CD4-positive, alpha-beta T cell treated with Interleukin-17A for 1 hour (primary cell): ENCODE measurements at regions not wholly inside any gene's neighbourhood (a gene's known extent, or its start where the extent isn't known, plus 50 kb on each side); places are given as distances from the start of the nearest gene placed in this dataset.

Experiments
- DNase-seq: peaks from one replicate; pipeline ENCODE4 v3.0.0-alpha.2; 2020

DNA sequence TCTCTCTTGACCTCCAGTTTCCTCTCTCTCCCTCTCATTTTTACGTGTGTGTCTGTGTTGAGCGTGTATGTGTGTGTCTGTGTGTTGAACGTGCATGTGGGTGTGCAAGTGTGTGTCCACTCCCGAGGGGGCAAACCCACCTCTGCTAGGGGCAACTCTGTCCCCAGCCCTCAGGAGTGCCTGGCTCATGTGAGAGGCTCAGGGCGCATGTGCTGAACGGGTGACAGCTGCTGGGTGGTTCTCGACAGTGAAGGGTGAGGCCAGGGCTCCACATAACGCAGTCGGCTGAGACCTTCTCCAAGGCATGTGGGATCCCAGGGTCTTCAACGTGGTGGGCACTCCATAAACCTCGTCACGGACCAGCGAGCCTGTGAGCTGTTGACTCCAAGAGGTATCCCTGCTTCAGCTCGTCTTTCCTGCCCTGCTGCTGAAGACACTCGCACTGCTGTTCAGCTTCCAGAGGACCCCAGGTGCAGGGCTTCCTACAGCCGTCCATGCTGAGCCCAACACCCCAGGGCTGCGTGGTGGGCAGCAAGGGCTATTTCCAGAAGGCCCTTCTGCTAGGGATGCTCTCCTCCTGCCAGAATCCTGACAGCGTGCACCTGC lies 361.6 kb upstream of the SHH start:
- DNase-seq, result no peak

GRCh38 chr7:156173346-156173745 lies 361.1 kb upstream of the SHH start:
- DNase-seq, result no peak

DNA sequence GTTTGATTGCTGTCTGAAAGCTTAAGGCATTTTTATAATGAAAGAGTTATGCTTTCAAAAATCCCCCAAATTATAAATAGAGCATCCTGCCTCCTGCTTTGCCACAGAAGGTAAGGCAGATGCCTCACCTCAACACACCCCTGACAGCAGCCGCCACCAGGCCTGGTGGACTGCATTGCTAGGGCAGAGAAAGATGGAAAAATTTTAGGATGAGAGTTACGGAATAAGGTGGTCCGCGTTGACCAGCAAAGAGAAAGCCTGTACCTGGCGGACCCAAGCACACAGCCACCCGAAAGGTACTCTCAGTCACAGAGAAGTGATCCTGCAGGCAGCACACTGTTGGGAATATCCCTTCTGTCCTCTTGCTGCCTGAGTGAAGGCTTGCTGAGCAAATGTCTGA lies 360.4 kb upstream of the SHH start:
- no peak for DNase-seq

GRCh38 chr7:156169474-156170370 lies 357.5 kb upstream of the SHH start:
- DNase-seq, result no peak

DNA sequence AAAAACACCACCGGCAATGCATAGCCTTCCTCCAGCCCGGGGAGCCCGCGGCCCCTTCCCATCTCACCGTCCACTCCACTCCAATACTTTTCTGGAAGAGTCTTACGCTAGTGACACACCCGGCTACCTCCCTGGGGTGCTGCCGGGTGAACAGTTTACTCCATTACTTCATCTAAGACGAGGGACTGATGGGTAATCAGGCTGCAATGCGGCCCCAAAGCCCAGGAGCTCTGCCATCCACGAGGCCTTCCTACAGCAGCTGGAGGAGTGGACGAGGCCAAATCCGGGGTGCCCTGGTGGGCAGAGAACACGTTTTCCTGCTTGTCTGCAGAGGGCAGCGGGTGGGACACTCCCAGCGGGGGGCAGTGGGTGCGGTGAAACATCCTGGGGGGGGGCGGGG lies 356.2 kb upstream of the SHH start:
- DNase-seq, result no peak

DNA sequence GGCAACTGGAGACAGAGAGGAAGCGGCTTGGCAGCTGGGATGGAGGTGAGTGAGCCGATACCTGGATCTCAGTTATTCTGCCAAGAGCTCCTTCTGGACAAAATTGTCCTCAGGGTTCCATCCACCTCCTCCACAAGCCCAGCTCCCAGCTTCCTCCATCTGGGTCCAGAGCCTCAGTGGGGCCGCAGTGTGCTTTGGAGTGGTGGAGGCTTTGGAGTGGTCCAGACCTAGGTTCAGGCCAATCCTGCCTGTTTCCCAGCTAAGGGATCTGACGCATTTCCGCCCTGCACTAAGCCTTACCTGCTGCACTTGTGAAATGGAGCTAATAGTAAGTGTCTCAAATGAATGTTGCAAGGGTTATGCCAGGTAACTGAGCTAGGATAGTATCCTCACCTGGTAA lies 355.7 kb upstream of the SHH start:
- DNase-seq, result no peak

GRCh38 chr7:156167417-156167807 lies 355.1 kb upstream of the SHH start:
- DNase-seq, result no peak

DNA sequence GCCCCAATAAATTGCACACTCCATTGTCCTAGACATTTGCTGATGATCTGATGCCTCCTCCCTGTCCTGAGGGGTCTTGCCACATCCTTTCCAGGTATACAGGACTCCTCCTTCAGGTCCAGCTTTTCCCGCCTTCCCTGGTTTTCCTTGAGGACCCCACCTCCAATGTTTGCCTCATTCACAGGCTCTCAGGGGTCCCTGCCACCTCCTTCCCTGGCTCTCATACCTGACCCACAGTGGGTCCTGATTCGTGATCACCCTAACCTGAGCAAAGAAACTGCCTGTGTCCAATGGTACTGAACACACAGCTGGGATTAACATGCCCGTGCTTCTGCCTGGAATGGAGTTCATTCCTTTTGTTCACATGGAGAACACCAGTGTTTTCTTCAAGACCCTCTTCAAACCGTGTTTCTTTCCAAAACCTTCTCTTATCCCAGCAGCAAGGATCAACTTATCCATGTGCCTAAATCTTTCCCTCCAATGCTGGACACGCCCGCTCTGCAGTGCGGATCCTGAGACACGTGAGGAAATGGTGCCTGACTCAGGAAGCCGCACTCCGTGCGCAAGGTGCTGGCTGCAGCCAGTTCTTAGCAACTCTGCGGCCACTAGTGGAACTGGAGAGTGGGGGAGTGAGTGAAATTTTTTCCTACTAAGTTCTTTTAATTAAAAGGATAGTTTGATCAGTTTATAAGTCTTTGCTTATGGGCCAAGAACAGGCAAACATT lies 354.6 kb upstream of the SHH start:
- no peak for DNase-seq

DNA sequence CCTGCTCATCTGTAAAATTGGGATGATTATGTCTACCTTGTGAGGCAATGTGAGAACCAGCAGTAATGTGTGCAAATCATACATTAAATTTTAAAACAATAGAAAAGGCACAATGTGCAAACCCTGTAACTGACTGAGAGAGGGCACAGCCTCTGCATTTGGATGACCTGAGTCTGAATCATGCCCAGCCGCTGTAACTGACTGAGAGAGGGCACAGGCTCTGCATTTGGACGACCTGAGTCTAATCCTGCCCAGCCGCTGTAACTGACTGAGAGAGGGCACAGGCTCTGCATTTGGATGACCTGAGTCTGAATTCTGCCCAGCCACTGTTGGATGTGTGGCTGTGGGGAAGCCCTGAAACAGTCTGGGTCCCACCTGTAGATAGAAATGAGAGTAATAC lies 351.5 kb upstream of the SHH start:
- no peak for DNase-seq

DNA sequence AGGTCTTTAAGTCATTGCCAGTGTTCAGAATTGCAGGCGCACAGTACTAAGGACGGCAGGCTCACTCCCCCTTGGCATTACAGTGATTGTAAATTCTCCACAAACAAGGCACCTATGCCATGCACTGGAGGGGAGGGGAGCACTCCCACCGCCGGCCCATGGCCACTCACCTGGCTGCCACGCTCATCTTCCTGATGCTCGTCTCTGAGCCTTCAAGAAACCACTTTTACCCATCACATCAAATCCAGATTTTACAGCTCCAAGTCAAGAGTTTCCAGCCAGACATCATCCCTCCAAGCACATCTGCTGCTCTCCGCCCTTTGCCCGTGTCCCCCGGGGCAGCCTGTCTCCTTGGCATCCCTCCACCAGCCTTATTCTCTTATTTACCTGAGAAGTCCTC lies 350.2 kb upstream of the SHH start:
- no peak for DNase-seq

DNA sequence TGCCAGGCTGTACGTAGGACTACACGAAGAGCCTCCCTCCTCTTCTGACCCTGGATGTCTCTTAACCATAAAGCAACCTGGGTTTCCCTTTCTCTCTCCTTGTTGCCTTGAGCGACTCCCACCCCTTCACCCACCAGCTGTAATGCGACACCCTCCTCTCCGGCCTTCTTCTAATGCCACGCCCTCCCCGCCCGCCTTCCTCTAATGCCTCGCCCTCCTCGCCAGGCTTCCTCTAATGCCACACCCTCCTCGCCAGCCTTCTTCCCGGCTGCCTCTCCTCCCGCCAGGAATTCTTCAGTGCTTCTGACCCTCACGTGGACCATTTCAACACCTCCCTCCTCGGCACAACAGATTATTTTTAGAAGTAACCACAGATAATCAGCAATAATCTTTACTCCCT lies 348.5 kb upstream of the SHH start:
- no peak for DNase-seq

DNA sequence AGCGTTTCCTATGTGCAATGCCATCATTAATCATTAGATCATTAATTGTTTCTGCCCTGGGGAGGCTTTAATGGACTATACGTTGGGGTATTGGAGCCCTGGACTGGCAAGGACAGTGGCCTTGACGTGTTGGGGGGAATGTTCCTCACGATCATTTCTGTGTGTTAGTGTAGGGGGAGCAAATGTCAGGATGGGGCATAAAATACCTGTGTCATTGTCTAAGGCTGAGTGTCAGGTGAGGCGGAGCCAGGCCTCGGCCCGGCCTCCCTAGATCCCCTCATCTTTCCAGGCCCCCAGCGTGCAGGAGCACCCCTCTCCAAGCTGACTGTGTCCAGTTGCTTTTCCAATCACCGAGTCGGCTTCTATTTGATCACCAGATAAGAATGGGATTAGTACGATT lies 346.4 kb upstream of the SHH start:
- DNase-seq, result no peak

- DNase-seq, result no peak
Observed at GRCh38 chr7:156158213-156158612, 345.9 kb upstream of the SHH start.

GRCh38 chr7:156157409-156158012 lies 345.2 kb upstream of the SHH start:
- DNase-seq, result no peak

GRCh38 chr7:156156734-156157408 lies 344.6 kb upstream of the SHH start:
- no peak for DNase-seq

GRCh38 chr7:156155988-156156733 lies 343.9 kb upstream of the SHH start:
- no peak for DNase-seq

- DNase-seq, result no peak
Observed at GRCh38 chr7:156153590-156153989, 341.3 kb upstream of the SHH start.

GRCh38 chr7:156152390-156152789 lies 340.1 kb upstream of the SHH start:
- no peak for DNase-seq

DNA sequence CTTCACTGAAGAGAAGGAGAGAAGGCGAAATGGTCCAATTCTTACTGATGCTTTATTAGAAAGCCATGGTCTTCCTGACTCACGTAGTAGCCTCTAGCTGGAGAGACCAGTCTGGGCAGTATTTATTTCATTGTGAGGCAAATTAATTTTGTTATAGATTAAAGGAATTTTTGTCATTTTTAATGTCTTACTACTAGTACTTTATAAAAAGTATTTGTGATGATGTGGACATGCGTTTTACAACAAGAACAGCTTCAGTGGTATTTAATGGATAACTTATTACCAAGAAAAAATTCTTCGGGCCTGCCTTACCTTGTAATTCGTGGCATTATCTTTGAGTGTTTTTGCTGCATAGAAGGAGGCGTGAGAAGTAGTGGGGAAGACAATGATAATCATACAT lies 339.4 kb upstream of the SHH start:
- no peak for DNase-seq

- DNase-seq, result no peak
Observed at GRCh38 chr7:156151078-156151477, 338.8 kb upstream of the SHH start.

DNA sequence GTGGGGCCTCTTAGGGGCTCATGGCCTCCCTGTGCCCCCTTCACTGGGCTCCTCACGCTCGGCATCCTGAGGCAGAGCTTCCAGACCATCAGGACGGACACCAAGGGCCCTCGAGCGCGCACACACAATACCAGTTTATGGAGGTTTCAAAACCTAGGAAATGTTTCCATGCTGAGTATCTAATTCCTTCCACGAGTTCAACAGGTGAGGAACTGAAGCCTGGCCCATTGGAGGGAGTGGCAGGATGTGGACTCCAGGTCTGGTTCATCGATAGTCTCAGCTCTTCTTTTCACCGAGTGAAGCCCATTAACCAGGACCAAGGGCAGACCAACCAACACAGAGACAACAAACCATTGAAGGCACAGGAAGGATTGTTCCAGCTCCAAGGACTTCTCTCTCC lies 336.7 kb upstream of the SHH start:
- no peak for DNase-seq

GRCh38 chr7:156148547-156148946 lies 336.3 kb upstream of the SHH start:
- DNase-seq, result no peak
